ENCODE measurements at regions not wholly inside any gene's neighbourhood (a gene's known extent, or its start where the extent isn't known, plus 50 kb on each side); places are given as distances from the start of the nearest gene placed in this dataset.

- DNase-seq (ENCODE audit: low read depth, low spot score) = no peak
- CTCF ChIA-PET = no interaction called here
- no peaks in the 10 kb centered on the region for H3K9me3 ChIP-seq (ENCODE audit: control insufficient read depth in 1 of 2, insufficient read depth in 1 of 2, low read depth in 1 of 2, low read length in 2 of 2)
These were observed 117.3 kb downstream of the SOX1 start for GRCh38 chr13:112184261-112184660.

More at GRCh38 chr13:112184261-112184660, 117.3 kb downstream of the SOX1 start:
- RAD21 ChIA-PET (ENCODE audit: low non-redundant PET in 1 of 2, low total read pairs in 2 of 2, uncharacterized antibody in 2 of 2, unreplicated experiment in 2 of 2) = no interaction called here
- H2AFZ ChIP-seq (ENCODE audit: low read depth, low read length, poor library complexity, severe bottlenecking) = no peak overlapping the region
- H3K79me2 ChIP-seq (ENCODE audit: insufficient read depth, low read length) = no peaks in the 10 kb centered on the region
- H4K20me1 ChIP-seq (ENCODE audit: insufficient read depth) = no peaks in the 10 kb centered on the region
- no peak overlapping the region for H3K4me3 ChIP-seq (replicated peaks in 1 of 2; ENCODE audit: low read depth in 1 of 2, low read length in 2 of 2)
- H3K9me2 ChIP-seq (ENCODE audit: insufficient read depth) = no peaks in the 10 kb centered on the region
- no peaks in the 10 kb centered on the region for H3K36me3 ChIP-seq (ENCODE audit: control insufficient read depth in 1 of 2, insufficient read depth in 2 of 2, low read length in 2 of 2)
- TF ChIP-seq RAD21 (IDR thresholded peaks at IDR 0.05; ENCODE audit: low read depth) (no peak), SRF (IDR thresholded peaks at IDR 0.05; ENCODE audit: low read depth) (no peak), EGR1 (IDR thresholded peaks at IDR 0.05; ENCODE audit: low read depth) (no peak), SP1 (IDR thresholded peaks at IDR 0.05; ENCODE audit: low read depth) (no peak), ZBTB33 (IDR thresholded peaks at IDR 0.05; ENCODE audit: extremely low read depth, insufficient replicate concordance, low read length) (no peak), POLR2AphosphoS5 (IDR thresholded peaks at IDR 0.05; ENCODE audit: low read depth, low read length) (no peak), REST (IDR thresholded peaks at IDR 0.05; ENCODE audit: low read depth) (no peak), ZNF274 (IDR thresholded peaks at IDR 0.05; ENCODE audit: low read depth, low read length) (no peak)
- no TSS peak for BruUV-seq (replicated peaks)
- POLR2A ChIA-PET = no interaction called here
- no peak overlapping the region for H3K4me2 ChIP-seq (ENCODE audit: low read length)
- H3K27me3 ChIP-seq (ENCODE audit: insufficient read depth, low read length) = peaks cover 16% of the 10 kb centered on the region
- no peak overlapping the region for H3K9ac ChIP-seq (ENCODE audit: low read length)
- H3K4me1 ChIP-seq (ENCODE audit: control insufficient read depth in 1 of 2, insufficient read depth in 2 of 2, low read length in 2 of 2) = no peaks in the 10 kb centered on the region
- H3K27ac ChIP-seq (ENCODE audit: low read depth, low read length) = no peak overlapping the region
- ATAC-seq = no peak
- intact Hi-C loops (cut with micrococcal nuclease) = no loop called here
